GM18858 (cell line): ENCODE measurements at regions not wholly inside any gene's neighbourhood (a gene's known extent, or its start where the extent isn't known, plus 50 kb on each side); places are given as distances from the start of the nearest gene placed in this dataset.

Source experiments
- ATAC-seq: cut with Tn5 transposase; IDR thresholded peaks from one replicate; pipeline ENCODE4 v1.9.1; 2021; ENCODE audit not compliant: unreplicated experiment

DNA sequence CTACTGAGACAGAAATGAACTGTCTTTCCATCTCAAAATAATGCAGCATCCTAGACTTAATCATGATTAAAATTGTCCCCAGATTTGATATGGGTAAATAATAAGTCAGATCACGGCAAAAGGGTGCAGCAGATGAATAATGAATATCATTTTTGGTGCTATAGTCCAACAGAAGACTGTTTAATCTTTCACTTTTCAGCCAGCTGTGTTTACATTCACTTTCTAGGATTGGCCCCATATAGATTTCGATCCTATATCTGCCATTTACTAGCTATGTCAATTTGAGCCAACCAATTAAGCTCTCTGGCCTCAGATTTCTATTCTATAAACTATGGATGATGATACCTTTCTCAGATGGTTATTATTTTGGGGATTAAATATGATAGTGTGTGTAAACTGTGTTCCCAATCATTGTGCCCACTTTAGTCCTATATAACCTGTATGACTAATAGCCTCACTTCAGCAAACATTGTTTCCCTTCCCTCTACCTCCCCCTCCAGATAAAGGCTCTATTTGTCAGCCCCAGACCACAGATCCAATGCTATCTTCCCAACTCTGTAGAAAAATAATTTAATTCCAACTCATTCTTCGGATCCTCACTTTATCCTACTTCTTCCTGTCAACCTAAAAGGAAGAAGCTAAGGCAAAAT is 53.6 kb upstream of the NT5E start:
- ATAC-seq, result no peak

DNA sequence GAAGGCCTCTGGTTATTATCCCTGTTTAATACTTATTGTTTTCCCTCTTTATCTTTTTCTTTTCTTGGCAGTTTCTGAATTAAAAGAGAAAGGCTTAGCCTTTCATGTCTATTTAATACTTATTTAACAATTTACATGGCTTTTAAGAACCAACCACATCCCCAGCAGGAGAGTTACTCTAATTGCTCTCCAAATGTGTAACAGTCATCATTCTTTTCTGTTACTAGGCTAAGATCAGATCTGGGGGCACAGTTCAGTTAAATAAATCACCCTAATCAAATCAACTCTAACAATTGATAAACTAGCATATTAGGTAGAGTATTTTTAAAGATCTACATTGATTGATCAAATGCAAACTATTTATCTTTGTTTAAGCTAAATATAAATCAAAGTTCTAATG is 54.1 kb upstream of the NT5E start:
- ATAC-seq, result no peak

DNA sequence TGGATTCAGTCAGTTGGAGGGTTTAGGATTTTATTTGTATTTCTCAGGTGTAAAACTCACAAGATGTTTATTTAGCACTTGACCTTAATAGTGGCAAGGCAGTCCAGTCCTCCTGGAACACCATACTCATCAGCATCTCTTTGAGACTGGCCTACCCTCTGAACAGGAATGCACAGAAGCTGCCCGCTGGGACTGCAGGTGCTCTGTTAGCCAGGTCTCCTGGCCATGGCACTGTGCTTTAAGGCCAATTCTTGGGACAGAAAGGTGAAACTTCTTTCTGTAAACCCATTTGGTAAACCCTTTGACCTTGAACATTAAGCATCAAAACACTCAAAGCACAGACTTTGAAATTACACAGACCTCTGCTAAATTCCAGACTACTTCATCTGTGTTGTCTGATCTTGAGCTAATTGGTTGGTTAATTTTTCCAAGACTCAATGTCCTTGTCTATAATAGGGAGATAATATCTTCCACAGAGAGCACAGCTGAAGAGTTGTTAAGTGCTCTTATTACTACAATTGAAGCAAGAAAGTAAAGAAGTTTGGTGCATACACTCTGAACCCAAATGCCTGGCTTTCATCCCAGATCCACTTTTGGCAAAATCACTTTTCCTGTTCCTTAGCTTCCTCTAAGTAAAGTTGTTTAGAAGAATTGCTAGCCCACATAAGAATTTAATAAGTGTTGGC is 54.9 kb upstream of the NT5E start:
- ATAC-seq, result no peak

DNA sequence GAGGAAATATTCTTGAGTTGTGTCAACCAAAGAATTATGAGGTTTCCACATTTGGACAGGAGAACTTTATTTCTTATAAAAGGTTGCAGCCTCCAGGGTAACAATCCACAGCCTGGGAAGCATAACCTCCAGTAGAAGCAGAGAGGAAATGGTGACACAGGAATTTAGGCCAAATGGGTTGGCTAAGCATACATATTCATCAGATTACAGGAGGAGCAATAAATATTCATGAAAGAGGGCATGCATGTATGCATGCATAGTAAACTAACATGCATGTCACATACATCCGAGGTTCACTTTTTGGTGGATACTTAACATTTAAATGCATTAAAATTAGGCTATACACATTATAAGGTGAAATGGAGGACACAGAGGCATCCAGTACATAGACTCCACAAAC is 55.7 kb upstream of the NT5E start:
- ATAC-seq, result no peak

DNA sequence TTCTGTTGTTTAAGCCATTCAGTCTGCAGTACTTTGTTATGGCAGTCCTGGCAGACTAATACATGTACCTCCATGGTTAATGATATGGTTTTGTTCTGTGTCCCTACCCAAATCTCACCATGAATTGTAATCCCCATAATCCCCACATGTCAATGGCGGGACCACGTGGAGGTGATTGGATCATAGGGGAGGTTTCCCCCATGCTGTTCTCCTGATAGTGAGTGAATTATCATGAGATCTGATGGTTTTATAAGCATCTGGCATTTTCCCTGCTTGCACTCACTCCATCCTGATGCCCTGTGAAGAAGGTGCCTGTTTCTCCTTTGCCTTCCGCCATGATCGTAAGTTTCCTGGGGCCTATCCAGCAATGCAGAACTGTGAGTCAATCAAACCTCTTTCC is 57.5 kb upstream of the NT5E start:
- no peak for ATAC-seq

DNA sequence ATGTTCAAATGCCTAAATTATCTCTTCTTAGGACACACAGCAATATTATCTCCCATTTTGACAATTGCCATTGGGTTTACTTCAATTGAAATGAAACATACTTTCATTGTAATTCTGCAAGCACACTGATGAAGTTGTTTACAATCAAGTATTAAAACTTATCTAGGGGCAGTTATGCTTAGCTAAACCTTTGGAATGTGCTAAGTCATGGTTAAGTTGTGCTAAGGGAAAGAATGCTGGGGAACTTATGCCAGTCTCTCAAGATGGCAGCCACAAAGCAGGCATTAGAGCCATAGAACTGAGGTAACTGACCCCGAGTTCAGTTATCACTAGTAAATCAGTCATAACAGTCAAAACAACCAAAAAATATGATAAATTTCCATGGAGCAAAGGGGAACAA is 59.1 kb upstream of the NT5E start:
- no peak for ATAC-seq

DNA sequence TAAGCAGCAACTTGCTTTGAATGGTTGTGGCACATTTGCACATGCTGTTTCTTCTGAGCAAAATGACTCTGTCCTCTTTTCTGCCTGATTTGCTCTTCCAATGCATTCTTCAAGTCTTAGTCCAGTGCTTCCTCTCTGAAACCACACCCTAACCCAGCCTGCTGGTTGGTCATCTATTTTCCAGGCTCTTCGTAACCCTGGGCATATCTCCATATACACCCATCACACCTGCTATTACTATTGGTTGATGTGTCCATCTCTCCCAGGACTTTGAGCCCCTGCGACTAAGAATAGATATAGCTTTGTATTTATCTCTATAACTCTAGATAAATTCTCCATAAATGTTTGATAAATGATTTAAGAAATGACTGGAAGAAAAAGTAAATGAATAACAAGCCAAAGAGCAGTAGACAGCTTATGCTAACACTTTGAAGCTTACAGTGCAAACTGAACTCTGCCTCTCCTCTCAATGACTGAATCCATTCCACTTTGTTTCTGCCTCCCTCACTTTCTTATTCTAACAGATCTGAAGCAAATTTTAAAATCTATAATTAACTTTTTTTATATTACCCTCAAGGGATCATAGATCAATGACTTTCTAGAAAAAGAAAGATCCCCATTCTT is 59.7 kb upstream of the NT5E start:
- ATAC-seq, result no peak

DNA sequence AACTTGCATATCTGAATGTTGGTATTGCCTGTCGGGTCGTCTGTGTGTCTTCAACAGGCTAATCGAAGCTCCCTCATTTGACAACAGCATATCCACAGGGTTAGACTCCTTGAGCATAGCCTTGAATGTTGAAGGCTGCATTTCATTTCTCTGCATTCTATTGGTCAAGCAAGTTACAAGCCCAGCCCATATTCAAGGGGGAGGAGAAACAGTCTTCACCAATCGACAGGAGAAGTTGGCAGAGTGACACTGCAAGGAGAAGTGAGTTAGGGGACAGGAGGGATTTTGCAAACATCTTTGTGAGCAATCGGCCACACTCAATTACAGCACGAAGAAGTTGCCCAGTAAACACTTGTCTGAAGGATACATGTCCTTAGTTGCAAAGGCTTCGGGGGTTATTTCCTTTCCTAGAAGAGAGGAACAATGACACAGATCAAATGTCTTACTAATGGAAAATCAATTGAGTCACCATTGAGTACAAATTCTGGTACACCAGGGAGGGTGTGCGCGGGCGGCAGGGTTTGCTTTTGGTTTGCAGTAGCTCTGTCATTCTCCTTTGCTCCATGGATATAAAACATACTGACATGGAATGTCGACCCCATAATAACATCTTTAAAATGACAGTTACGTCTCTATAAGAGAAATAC is 60.6 kb upstream of the NT5E start:
- ATAC-seq, result no peak

DNA sequence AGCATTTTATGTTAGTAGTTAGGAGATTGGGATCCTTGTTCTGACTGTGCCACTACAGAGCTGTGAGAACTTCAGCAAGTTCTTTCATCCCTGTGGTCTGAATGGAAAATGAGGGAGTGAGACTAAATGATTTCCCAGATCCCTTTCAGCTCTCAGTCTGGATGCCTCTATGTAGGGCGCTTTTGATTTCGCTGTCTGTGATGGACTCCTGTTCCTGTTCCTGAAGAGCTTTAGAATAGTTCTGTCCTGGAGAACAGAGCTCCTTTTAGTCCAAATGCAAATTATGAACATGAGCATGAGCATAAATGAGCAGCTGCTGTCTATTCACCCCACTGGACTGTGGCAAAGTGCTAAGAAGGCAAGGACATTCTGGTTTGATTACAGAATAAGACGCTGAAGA is 61.4 kb upstream of the NT5E start:
- no peak for ATAC-seq

DNA sequence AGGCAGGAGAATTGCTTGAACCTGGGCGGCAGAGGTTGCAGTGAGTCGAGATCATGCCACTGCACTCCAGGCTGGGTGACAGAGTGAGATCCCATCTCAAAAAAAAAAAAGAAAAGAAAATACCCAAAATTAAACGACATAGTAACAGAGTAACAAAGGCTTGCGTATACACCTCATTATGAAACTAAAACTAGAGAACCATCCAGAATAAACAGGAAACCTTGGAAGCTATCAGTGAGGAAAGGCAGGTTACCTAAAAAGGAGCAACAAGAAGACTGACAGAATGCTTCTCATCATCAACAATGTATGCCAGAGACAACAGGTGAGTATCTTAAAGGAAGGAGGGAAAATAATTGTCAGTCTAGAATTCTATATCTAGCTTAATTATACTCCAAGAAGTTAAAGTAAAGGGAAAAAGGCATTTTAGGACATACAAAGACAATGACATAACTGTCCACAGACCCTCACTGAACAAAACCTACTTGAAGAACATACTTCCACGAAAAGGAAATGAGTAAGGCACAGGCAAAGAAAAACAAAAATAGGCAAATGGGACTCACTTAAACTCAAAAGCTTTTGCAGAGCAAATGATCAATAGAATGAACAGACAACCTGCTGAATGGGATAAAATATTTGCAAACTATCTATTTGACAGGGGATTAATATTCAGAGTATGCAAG is 64.1 kb upstream of the NT5E start:
- ATAC-seq, result no peak

DNA sequence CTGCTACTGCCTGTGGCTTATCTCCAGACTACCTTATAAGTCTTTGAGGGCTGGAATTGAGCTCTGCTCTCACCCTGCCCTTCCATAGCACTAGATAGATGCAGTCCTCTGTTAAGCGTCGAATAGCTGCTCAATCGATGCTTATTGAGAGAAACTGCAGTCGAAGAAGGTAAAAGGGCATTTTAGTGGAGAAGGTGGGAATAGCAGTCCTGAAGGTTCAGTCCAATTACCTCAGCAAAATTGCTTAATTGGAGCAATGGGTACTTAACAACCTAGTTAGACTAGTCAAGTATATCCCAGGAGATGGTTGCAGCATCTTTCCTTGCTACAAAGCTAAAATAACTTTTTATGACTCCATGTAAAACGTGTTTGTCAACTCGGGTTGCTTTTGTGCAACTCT is 66.8 kb upstream of the NT5E start:
- ATAC-seq, result no peak

DNA sequence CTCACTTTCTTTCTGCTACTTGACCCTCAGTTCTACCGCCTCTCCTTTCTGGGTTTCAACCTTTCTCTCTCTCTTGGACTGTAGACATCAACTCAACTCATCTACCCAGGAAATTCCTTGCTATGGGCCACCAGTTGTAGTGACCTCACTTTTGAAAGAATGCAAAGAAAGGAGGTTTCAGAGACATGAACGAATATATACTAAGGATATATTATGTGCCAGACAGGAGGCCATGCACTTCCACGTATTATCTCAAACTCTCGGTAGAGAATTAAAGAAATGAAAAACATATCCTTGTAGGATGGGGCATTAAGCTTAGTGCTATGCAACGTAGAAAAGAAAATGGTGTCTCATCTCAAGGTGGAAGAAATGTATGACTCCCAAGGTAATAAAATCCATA is 67.3 kb upstream of the NT5E start:
- no peak for ATAC-seq

DNA sequence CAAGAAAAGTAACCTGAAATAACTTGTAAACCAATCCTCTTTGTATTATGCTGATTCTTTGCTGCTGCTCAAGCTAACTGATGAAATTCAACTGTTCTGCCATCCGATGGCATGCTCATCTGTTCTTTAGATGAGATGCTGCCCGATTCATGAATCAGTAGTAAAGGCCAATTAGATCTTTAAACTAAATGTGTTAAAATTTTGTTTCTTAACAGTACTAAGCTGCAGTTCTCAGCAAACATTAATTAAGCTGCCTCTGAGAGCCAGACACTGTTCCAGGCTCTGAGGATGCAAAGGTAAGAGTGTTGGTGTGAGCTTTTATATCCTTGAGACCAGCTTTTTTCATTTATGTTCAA is 77.0 kb upstream of the NT5E start:
- ATAC-seq, result no peak

DNA sequence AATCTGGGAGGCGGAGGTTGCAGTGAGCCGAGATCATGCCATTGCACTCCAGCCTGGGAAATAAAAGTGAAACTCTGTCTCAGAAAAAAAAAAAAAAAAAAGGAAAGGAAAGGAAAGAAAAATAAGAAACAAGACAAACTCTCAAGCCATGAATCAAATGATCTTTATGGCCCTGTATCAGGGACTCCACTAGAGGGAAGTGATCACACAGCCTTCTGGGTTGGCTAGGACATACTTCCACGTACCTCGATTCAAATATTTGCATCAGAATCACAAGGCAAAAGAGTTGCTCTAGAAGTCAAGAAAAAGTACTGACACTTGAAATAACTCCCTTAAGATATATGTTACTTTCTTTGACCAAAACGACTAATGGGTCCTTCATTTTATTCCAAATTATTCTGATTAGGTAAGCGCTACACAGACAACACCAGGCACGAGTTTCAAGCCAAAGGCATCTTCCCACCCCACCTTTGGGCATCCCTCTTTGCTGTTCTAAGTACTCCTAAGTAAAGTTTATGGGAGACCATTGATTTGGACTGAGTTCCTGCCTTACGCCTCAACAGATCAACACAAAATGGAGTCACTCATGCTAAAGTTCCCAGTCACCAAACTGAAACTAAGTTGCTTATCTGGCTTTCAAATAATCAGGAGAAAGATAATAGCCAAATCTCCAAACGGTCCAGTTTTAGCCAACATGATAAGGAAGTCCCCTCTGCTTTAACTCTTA is 77.5 kb upstream of the NT5E start:
- ATAC-seq, result no peak

DNA sequence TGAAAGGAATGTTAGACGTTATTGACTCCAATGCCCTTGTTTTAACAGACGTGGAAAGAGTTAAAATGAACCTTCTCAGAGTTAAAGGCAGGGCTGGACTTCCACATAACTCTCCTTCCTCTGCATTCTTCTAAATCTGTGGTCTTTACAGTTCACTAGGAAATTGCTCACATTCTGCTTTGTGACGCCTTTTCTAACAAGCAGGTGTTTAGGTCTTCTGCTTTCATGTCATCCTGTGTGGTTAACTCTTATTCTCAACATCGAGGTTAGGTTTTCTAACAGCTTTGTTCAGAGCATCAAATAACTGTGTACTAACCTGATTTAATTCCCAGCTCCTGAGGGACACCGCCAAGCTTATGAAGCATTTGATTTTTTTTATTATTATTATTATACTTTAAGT is 81.3 kb upstream of the NT5E start:
- no peak for ATAC-seq

DNA sequence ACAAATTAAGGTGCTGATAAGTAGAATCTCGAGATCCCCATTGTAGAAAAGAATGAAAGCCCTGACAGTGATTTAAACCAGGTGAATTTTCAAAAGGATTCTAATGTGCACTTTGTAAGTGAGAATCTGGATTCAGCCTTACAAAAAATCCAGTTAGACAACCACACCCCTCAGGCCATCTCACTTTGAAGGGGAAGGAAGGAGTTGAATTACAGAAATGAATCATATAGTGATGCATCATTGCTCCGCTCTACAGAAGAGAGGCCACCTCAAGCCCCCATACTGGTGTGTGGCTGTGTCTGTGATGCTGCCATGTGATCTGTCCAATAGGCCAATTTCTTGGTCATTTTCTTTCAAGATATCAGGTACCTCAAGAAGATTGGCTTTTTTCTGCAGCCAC is 85.5 kb upstream of the NT5E start:
- ATAC-seq, result no peak

DNA sequence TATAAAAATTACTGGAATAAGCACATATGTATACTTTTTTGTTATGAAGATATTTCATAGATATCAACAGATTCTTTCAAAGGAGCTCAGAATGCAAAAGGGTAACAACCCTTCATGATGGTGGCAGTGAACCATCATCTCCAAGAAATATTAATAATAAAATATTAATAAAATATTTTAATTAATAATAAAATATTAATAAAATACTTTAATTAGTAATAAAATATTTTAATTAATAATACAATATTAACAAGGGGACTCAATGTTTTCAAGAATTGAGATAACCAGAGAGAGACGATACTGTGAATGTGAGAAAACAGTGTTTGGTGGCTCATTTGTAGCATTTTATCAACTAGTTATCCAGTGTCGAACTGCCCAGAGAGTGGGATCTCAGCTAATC is 86.0 kb upstream of the NT5E start:
- no peak for ATAC-seq

DNA sequence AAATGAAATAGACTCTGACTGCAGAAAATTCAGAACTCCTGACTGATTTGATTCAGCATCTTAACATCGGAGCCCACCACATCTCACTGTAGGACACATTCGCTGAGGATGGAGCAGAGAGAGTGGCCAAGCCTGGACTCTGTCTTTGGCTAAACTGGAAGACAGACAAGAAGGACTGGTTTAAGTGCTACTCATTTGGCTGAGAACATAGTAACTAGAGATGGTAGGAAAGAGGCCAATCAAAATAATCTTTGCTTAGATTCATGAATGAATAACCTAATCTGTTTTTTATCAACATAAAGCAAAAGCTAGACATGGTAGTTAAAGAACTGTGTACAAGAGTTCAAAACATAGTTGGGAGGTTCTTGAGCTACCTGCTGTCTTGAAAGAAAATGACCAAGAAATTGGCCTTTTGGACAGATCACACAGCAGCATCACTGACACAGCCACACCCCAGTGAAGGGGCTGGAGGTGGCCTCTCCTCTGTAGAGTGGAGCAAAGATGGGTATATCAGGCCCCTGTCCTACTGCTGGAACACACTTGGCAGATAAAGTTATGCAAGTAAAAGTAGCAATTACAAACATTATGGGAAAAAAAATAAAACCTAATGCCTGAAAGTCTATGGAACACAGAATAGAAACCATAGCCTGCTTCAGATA is 87.1 kb upstream of the NT5E start:
- no peak for ATAC-seq

DNA sequence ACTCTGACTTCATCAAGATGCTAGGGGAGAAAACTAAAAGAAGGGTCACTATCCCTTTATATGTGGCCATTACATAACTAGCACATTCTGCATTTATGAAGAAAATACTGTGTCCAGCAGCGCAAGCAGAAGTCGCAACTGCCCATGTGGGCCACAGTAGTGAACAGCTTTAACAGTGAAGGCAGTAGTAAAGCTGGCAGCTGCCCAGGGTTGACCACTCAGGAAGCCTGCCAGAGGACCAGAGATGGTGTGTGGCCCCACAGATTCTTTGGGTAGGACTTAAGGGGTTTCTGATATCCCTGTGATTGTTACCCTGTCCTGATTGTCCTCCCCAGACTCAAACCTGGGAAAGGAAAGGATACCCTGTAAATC is 88.3 kb upstream of the NT5E start:
- no peak for ATAC-seq

DNA sequence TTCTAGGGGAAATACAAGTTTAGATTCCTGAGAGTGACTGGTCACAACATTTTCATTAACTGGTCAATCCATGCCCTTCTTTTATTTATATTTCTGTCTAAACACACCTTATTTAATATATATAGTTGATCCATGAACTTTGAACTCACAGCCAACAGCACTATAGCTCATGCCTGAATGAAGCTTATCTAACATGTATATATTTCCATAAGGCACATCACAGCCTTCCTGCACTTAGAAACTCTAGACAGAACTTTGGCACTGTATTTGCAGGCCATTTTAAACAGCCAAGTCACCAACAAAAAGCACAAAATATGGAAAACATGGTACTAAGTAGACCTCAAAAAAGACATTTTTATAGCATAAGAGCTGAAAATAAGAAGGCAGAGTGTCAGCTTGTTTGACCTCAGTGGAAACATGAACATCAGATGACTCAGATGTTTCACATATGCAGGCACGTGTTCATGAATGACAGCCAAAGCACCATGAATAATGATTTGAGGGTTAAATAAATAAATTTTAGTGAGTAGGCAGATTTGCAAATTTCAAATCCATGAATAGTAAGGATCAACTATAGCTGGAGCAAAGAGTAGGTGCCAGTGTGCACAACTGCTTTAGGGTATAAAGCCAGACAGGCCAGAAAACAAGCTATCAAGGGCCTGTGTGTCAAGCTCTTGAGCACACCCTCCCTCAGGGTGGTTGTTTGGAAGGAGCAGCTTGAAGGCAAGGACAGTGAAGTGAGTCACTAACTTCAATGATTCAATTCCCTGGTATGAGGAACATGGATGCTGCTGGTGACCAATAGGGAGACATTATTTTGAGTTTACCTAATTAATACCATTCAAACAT is 88.9 kb upstream of the NT5E start:
- no peak for ATAC-seq
